NB4 (cell line): ENCODE measurements at regions not wholly inside any gene's neighbourhood (a gene's known extent, or its start where the extent isn't known, plus 50 kb on each side); places are given as distances from the start of the nearest gene placed in this dataset.

Source experiments
- MAX ChIP-seq: IDR thresholded peaks from 2 replicates; pipeline ENCODE4 v1.6.1; 2011; ENCODE audit warnings: low read depth, low read length
- MYC ChIP-seq: IDR thresholded peaks from 2 replicates; pipeline ENCODE4 v1.6.1; 2011; ENCODE audit warnings: low read depth, low read length
- POLR2A ChIP-seq: IDR thresholded peaks from 2 replicates; pipeline ENCODE4 v1.6.1; 2011; ENCODE audit warnings: mild to moderate bottlenecking; ENCODE audit not compliant: insufficient read length; ENCODE audit errors: extremely low read depth
- TF ChIP-seq, protein P1 (sequence below): IDR thresholded peaks from one replicate; pipeline ENCODE4 v1.5.1; 2012; ENCODE audit warnings: low read depth, low read length

- TF ChIP-seq, protein P1, sequence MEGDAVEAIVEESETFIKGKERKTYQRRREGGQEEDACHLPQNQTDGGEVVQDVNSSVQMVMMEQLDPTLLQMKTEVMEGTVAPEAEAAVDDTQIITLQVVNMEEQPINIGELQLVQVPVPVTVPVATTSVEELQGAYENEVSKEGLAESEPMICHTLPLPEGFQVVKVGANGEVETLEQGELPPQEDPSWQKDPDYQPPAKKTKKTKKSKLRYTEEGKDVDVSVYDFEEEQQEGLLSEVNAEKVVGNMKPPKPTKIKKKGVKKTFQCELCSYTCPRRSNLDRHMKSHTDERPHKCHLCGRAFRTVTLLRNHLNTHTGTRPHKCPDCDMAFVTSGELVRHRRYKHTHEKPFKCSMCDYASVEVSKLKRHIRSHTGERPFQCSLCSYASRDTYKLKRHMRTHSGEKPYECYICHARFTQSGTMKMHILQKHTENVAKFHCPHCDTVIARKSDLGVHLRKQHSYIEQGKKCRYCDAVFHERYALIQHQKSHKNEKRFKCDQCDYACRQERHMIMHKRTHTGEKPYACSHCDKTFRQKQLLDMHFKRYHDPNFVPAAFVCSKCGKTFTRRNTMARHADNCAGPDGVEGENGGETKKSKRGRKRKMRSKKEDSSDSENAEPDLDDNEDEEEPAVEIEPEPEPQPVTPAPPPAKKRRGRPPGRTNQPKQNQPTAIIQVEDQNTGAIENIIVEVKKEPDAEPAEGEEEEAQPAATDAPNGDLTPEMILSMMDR = no peak
- no peak for TF ChIP-seq POLR2A
- TF ChIP-seq MYC = no peak
- no peak for TF ChIP-seq MAX
Observed at GRCh38 chr11:87573708-87574107, 536.0 kb downstream of the TMEM135 start.
